SK-N-MC (cell line): ENCODE measurements at regions not wholly inside any gene's neighbourhood (a gene's known extent, or its start where the extent isn't known, plus 50 kb on each side); places are given as distances from the start of the nearest gene placed in this dataset.

Experiments
- EZH2 ChIP-seq: fragments of 200-600 bp; sonication (generic); IDR thresholded peaks from one replicate; pipeline ENCODE4 v1.6.1; 2017; ENCODE audit warnings: antibody characterized with exemption
- FOXP2 ChIP-seq: optimal IDR thresholded peaks from 2 replicates; pipeline ENCODE3; 2011; ENCODE audit warnings: mild to moderate bottlenecking, moderate library complexity; ENCODE audit not compliant: insufficient read depth; ENCODE audit errors: extremely low read length, control extremely low read depth
- POLR2AphosphoS5 ChIP-seq: IDR thresholded peaks from 2 replicates; pipeline ENCODE4 v1.6.1; 2012; ENCODE audit warnings: mild to moderate bottlenecking, low read depth, low read length, borderline replicate concordance

DNA sequence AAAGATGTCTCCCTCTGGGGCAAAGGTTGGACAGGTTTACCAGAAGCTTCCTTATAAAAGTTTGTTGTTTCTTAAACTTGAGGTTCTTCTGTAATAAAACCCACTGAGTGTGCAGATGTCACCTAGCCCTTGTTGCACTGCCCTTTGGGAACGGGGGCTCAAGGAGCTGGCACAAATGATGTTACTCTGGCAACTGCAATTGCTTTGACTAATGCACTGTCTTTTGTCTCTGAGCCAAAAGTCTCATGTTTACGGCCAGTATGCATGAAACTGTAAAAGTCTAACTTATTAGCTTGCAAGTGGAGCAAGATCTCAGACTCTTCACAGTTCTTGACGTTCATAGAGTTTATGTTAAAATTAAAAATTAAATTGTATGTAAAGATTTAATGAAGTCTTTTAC lies 655.7 kb downstream of the EPHA7 start:
- TF ChIP-seq EZH2 (no peak), FOXP2 (no peak), POLR2AphosphoS5 (no peak)
